GM12878 (cell line): ENCODE measurements at regions not wholly inside any gene's neighbourhood (a gene's known extent, or its start where the extent isn't known, plus 50 kb on each side); places are given as distances from the start of the nearest gene placed in this dataset.

ENCODE experiments used
- ATAC-seq: fragments of 200-7000 bp; cut with Tn5 transposase; 3 replicates; pipeline ENCODE4 v1.9.1; 2020; ENCODE audit warnings: mild to moderate bottlenecking, moderate library complexity
- BruUV-seq: library from RNA; stranded (reverse); fragments of 400-500 nt; replicated peaks from 2 replicates; lab custom pipeline; 2021; lab: Mats Ljungman, UMichigan
- CTCF ChIA-PET: fragments of 300-600 bp; sonication (Branson Sonifier 250); formaldehyde crosslinking; extraction: SDS; loops from one replicate; lab custom pipeline; 2021; ENCODE audit warnings: inconsistent platforms; lab: Yijun Ruan, JAX
- POLR2A ChIA-PET: fragments of 350-600 bp; formaldehyde crosslinking; extraction: SDS; loops from one replicate; lab custom pipeline; 2021; ENCODE audit warnings: inconsistent platforms; lab: Charles Lee
- RAD21 ChIA-PET: fragments of 300-600 bp; sonication (Branson Sonifier 250); formaldehyde crosslinking; loops from one replicate; lab custom pipeline; 2023; ENCODE audit warnings: antibody characterized with exemption; ENCODE audit not compliant: unreplicated experiment; lab: Charles Lee
- SMC1A ChIA-PET: fragments of 300-600 bp; sonication (Branson Sonifier 250); formaldehyde crosslinking; loops from one replicate; lab custom pipeline; 2023; ENCODE audit not compliant: unreplicated experiment, uncharacterized antibody; lab: Charles Lee
- DNase-seq: peaks from one replicate; pipeline ENCODE4 v3.0.0-alpha.2; 2011; ENCODE audit warnings: low read depth, low spot score
- FAIRE-seq: peaks from 3 replicates; lab custom pipeline; 2011; peaks lifted over from hg19 to GRCh38; lab: Jason Lieb, UNC
- H2AFZ ChIP-seq: 2 replicates; pipeline ENCODE4 v1.6.0; 2011; ENCODE audit warnings: low read depth, low read length, control low read depth; ENCODE audit not compliant: control insufficient read depth
- H3K27ac ChIP-seq: 2 replicates; pipeline ENCODE4 v1.5.1; 2011; ENCODE audit warnings: control low read depth; ENCODE audit not compliant: control insufficient read depth, insufficient read depth
- H3K27me3 ChIP-seq, 2 experiments: replicated peaks in 1 of 2; 2 replicates each; pipeline versions ENCODE4 v1.6.0 to v1.6.1; 2011; ENCODE audit warnings: low read length in 1 of 2; ENCODE audit not compliant: control insufficient read depth in 2 of 2, insufficient read depth in 2 of 2
- H3K36me3 ChIP-seq, 2 experiments: 2 replicates each; pipeline ENCODE4 v1.5.1; 2011; ENCODE audit warnings: low read length in 1 of 2; ENCODE audit not compliant: control insufficient read depth in 2 of 2, insufficient read depth in 2 of 2
- H3K4me1 ChIP-seq: 2 replicates; pipeline ENCODE4 v1.6.1; 2011; ENCODE audit warnings: mild to moderate bottlenecking, low read length, moderate library complexity, mixed read lengths; ENCODE audit not compliant: control insufficient read depth, insufficient read depth
- H3K4me2 ChIP-seq: 2 replicates; pipeline ENCODE4 v1.6.0; 2011; ENCODE audit warnings: control low read depth; ENCODE audit not compliant: control insufficient read depth, insufficient read depth
- H3K4me3 ChIP-seq: fragments of 200-600 bp; sonication (generic); 2 replicates; pipeline ENCODE4 v1.5.1; 2016
- H3K79me2 ChIP-seq: 2 replicates; pipeline ENCODE4 v1.6.0; 2011; ENCODE audit warnings: low read length; ENCODE audit not compliant: control insufficient read depth, insufficient read depth
- H3K9ac ChIP-seq: 2 replicates; pipeline ENCODE4 v1.8.0; 2011; ENCODE audit warnings: low read length, control low read depth, mixed read lengths; ENCODE audit not compliant: control insufficient read depth, insufficient read depth
- H3K9me3 ChIP-seq: replicated peaks from 3 replicates; pipeline ENCODE4 v1.5.1; 2011; ENCODE audit warnings: mild to moderate bottlenecking, low read length; ENCODE audit not compliant: control insufficient read depth, insufficient read depth
- H4K20me1 ChIP-seq: 2 replicates; pipeline ENCODE4 v1.6.0; 2011; ENCODE audit not compliant: control insufficient read depth, insufficient read depth
- CEBPZ ChIP-seq: fragments of 150-350 bp; IDR thresholded peaks from 2 replicates; pipeline ENCODE4 v1.6.1; 2016; ENCODE audit warnings: low read depth, low read length
- SMAD5 ChIP-seq: IDR thresholded peaks from 2 replicates; pipeline ENCODE4 v1.6.1; 2016; ENCODE audit warnings: antibody characterized with exemption, low read depth
- TCF12 ChIP-seq: IDR thresholded peaks from 2 replicates; pipeline ENCODE4 v1.6.1; 2011; ENCODE audit warnings: low read depth, mild to moderate bottlenecking, low read length
- YY1 ChIP-seq: IDR thresholded peaks from 2 replicates; pipeline ENCODE4 v1.6.1; 2011; ENCODE audit warnings: low read depth, mild to moderate bottlenecking, low read length
- ZBED1 ChIP-seq: IDR thresholded peaks from 2 replicates; pipeline ENCODE4 v1.6.1; 2016; ENCODE audit warnings: borderline replicate concordance
- ZBTB4 ChIP-seq: fragments of 450-650 bp; formaldehyde crosslinking; IDR thresholded peaks from 2 replicates; pipeline ENCODE4 v1.4.0; 2022; ENCODE audit warnings: mild to moderate bottlenecking, moderate library complexity
- WGBS: methylation state at CpG from one replicate; pipeline ENCODE4 v1.1.6; 2016; ENCODE audit warnings: low lambda C conversion rate; ENCODE audit not compliant: insufficient replicate concordance, insufficient coverage; ENCODE audit errors: missing lambda C conversion rate; 5-methylcytosine and 5-hydroxymethylcytosine counted together
- in situ Hi-C: fragments of 300-500 bp; cut with MboI; formaldehyde crosslinking; loops from 9 replicates; pipeline ENCODE4 v1.14.3; 2018; ENCODE audit warnings: mixed read lengths
- intact Hi-C: fragments of 100-400 bp; cut with micrococcal nuclease; formaldehyde crosslinking; loops from one replicate; pipeline ENCODE4 v1.14.2; 2022; ENCODE audit not compliant: unreplicated experiment
- TF ChIP-seq, protein P1 (sequence below): fragments of 150-350 bp; IDR thresholded peaks from 2 replicates; pipeline ENCODE4 v1.6.1; 2014; ENCODE audit warnings: mild to moderate bottlenecking, low read depth, low read length
- TF ChIP-seq, protein P2 (sequence below): fragments of 450-650 bp; conservative IDR thresholded peaks from 2 replicates; pipeline ENCODE4 v1.6.1; 2017; ENCODE audit warnings: mild to moderate bottlenecking, moderate library complexity
- TF ChIP-seq, protein P3 (sequence below): IDR thresholded peaks from 2 replicates; pipeline ENCODE4 v1.6.1; 2011; ENCODE audit warnings: low read depth, low read length, improper control_type of control experiment, borderline replicate concordance

- Histone ChIP-seq H4K20me1 (no peaks in the 10 kb centered on the region), H3K9me3 (no peaks in the 10 kb centered on the region), H3K79me2 (no peaks in the 10 kb centered on the region), H3K36me3 (no peaks in the 10 kb centered on the region), H3K4me2 (no peak overlapping the region), H3K9ac (no peak overlapping the region), H3K27ac (no peak overlapping the region), H3K27me3 (no peaks in the 10 kb centered on the region), H2AFZ (no peak overlapping the region), H3K4me3 (no peak overlapping the region), H3K4me1 (no peaks in the 10 kb centered on the region)
- RAD21 ChIA-PET, result no interaction called here
- POLR2A ChIA-PET, result no interaction called here
- no TSS peak for BruUV-seq
- intact Hi-C loops (no loop called here), in situ Hi-C loops (no loop called here)
- ATAC-seq (no peak), DNase-seq (no peak), FAIRE-seq (no peak)
- 12% methylated on average over 1 of the region's 1 CpG for WGBS
- no peak for TF ChIP-seq TCF12
- no peak for TF ChIP-seq ZBED1
- TF ChIP-seq, protein P1, sequence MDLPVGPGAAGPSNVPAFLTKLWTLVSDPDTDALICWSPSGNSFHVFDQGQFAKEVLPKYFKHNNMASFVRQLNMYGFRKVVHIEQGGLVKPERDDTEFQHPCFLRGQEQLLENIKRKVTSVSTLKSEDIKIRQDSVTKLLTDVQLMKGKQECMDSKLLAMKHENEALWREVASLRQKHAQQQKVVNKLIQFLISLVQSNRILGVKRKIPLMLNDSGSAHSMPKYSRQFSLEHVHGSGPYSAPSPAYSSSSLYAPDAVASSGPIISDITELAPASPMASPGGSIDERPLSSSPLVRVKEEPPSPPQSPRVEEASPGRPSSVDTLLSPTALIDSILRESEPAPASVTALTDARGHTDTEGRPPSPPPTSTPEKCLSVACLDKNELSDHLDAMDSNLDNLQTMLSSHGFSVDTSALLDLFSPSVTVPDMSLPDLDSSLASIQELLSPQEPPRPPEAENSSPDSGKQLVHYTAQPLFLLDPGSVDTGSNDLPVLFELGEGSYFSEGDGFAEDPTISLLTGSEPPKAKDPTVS, result no peak
- TF ChIP-seq, protein P2, sequence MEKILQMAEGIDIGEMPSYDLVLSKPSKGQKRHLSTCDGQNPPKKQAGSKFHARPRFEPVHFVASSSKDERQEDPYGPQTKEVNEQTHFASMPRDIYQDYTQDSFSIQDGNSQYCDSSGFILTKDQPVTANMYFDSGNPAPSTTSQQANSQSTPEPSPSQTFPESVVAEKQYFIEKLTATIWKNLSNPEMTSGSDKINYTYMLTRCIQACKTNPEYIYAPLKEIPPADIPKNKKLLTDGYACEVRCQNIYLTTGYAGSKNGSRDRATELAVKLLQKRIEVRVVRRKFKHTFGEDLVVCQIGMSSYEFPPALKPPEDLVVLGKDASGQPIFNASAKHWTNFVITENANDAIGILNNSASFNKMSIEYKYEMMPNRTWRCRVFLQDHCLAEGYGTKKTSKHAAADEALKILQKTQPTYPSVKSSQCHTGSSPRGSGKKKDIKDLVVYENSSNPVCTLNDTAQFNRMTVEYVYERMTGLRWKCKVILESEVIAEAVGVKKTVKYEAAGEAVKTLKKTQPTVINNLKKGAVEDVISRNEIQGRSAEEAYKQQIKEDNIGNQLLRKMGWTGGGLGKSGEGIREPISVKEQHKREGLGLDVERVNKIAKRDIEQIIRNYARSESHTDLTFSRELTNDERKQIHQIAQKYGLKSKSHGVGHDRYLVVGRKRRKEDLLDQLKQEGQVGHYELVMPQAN, result no peak
- no peak for TF ChIP-seq YY1
- TF ChIP-seq ZBTB4 (CRISPR knock-in tag), result no peak
- TF ChIP-seq, protein P3, sequence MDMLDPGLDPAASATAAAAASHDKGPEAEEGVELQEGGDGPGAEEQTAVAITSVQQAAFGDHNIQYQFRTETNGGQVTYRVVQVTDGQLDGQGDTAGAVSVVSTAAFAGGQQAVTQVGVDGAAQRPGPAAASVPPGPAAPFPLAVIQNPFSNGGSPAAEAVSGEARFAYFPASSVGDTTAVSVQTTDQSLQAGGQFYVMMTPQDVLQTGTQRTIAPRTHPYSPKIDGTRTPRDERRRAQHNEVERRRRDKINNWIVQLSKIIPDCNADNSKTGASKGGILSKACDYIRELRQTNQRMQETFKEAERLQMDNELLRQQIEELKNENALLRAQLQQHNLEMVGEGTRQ, result no peak
- TF ChIP-seq SMAD5, result no peak
- no peak for TF ChIP-seq CEBPZ
- SMC1A ChIA-PET, result no interaction called here
- CTCF ChIA-PET, result no interaction called here
Observed at GRCh38 chr20:39600156-39600555, 638.0 kb downstream of the DHX35 start.
